ENCODE measurements at regions not wholly inside any gene's neighbourhood (a gene's known extent, or its start where the extent isn't known, plus 50 kb on each side); places are given as distances from the start of the nearest gene placed in this dataset.

- H3K27ac ChIP-seq (ENCODE audit: poor library complexity, severe bottlenecking): no peak overlapping the region
- H3K27me3 ChIP-seq (ENCODE audit: insufficient read depth, poor library complexity, severe bottlenecking): no peaks in the 10 kb centered on the region
- no peak overlapping the region for H3K4me3 ChIP-seq (ENCODE audit: severe bottlenecking)
- no peaks in the 10 kb centered on the region for H3K4me1 ChIP-seq (ENCODE audit: insufficient read depth, poor library complexity, severe bottlenecking)
- no peak for TF ChIP-seq CTCF (IDR thresholded peaks at IDR 0.05; ENCODE audit: poor library complexity, severe bottlenecking)
- DNase-seq (ENCODE audit: low spot score) (no peak), ATAC-seq (ENCODE audit: low read depth) (no peak)
- H3K9me3 ChIP-seq (ENCODE audit: severe bottlenecking): peaks cover 4% of the 10 kb centered on the region
- H3K36me3 ChIP-seq (ENCODE audit: low read depth): no peaks in the 10 kb centered on the region
Measured at GRCh38 chr10:111491154-111491553, 414.3 kb downstream of the ADRA2A start.

- H3K36me3 ChIP-seq (ENCODE audit: low read depth): no peaks in the 10 kb centered on the region
- DNase-seq (ENCODE audit: low spot score): no peak
- H3K4me1 ChIP-seq (ENCODE audit: insufficient read depth, poor library complexity, severe bottlenecking): no peaks in the 10 kb centered on the region
- H3K9me3 ChIP-seq (ENCODE audit: severe bottlenecking): peaks cover 4% of the 10 kb centered on the region
- no peak overlapping the region for H3K27ac ChIP-seq (ENCODE audit: poor library complexity, severe bottlenecking)
- H3K4me3 ChIP-seq (ENCODE audit: severe bottlenecking): no peak overlapping the region
- no peaks in the 10 kb centered on the region for H3K27me3 ChIP-seq (ENCODE audit: insufficient read depth, poor library complexity, severe bottlenecking)
- TF ChIP-seq CTCF (IDR thresholded peaks at IDR 0.05; ENCODE audit: poor library complexity, severe bottlenecking): no peak
- ATAC-seq (ENCODE audit: low read depth): no peak
Measured at GRCh38 chr10:111493024-111493625, 416.3 kb downstream of the ADRA2A start.

- DNase-seq (ENCODE audit: low spot score): no peak
- no peak overlapping the region for H3K27ac ChIP-seq (ENCODE audit: poor library complexity, severe bottlenecking)
- no peak overlapping the region for H3K4me3 ChIP-seq (ENCODE audit: severe bottlenecking)
- no peak for TF ChIP-seq CTCF (IDR thresholded peaks at IDR 0.05; ENCODE audit: poor library complexity, severe bottlenecking)
- no peaks in the 10 kb centered on the region for H3K4me1 ChIP-seq (ENCODE audit: insufficient read depth, poor library complexity, severe bottlenecking)
- ATAC-seq (ENCODE audit: low read depth): no peak
- H3K9me3 ChIP-seq (ENCODE audit: severe bottlenecking): no peaks in the 10 kb centered on the region
- H3K27me3 ChIP-seq (ENCODE audit: insufficient read depth, poor library complexity, severe bottlenecking): no peaks in the 10 kb centered on the region
- H3K36me3 ChIP-seq (ENCODE audit: low read depth): no peaks in the 10 kb centered on the region
Measured at GRCh38 chr10:111498560-111498959, 421.7 kb downstream of the ADRA2A start.

- Histone ChIP-seq H3K27me3 (ENCODE audit: insufficient read depth, poor library complexity, severe bottlenecking) (no peaks in the 10 kb centered on the region), H3K4me3 (ENCODE audit: severe bottlenecking) (no peak overlapping the region), H3K4me1 (ENCODE audit: insufficient read depth, poor library complexity, severe bottlenecking) (no peaks in the 10 kb centered on the region), H3K27ac (ENCODE audit: poor library complexity, severe bottlenecking) (no peak overlapping the region), H3K36me3 (ENCODE audit: low read depth) (no peaks in the 10 kb centered on the region), H3K9me3 (ENCODE audit: severe bottlenecking) (no peaks in the 10 kb centered on the region)
- ATAC-seq (ENCODE audit: low read depth): no peak
- DNase-seq (ENCODE audit: low spot score): no peak
- no peak for TF ChIP-seq CTCF (IDR thresholded peaks at IDR 0.05; ENCODE audit: poor library complexity, severe bottlenecking)
Measured at GRCh38 chr10:111504376-111504775, 427.5 kb downstream of the ADRA2A start.

- Histone ChIP-seq H3K36me3 (ENCODE audit: low read depth) (no peaks in the 10 kb centered on the region), H3K9me3 (ENCODE audit: severe bottlenecking) (no peaks in the 10 kb centered on the region), H3K4me1 (ENCODE audit: insufficient read depth, poor library complexity, severe bottlenecking) (no peaks in the 10 kb centered on the region), H3K27me3 (ENCODE audit: insufficient read depth, poor library complexity, severe bottlenecking) (no peaks in the 10 kb centered on the region), H3K4me3 (ENCODE audit: severe bottlenecking) (no peak overlapping the region), H3K27ac (ENCODE audit: poor library complexity, severe bottlenecking) (no peak overlapping the region)
- DNase-seq (ENCODE audit: low spot score): no peak
- no peak for ATAC-seq (ENCODE audit: low read depth)
- TF ChIP-seq CTCF (IDR thresholded peaks at IDR 0.05; ENCODE audit: poor library complexity, severe bottlenecking): no peak
Measured at GRCh38 chr10:111506266-111507034, 429.6 kb downstream of the ADRA2A start.

Data from RWPE2 (cell line).